ENCODE measurements at regions not wholly inside any gene's neighbourhood (a gene's known extent, or its start where the extent isn't known, plus 50 kb on each side); places are given as distances from the start of the nearest gene placed in this dataset.
A peak's percentile ranks its signal among the peaks of the same experiment; 100 is the strongest.
"Not testable (repeated sequence)": the region's sequence is repeated elsewhere in the genome, so short reads cannot be mapped to it uniquely, and the experiment has no call there.

GRCh38 chr1:95903060-95903459 is 669.0 kb downstream of the RWDD3 start:
- DNase-seq (ENCODE audit: low read depth) = no peak

- no peak for DNase-seq (ENCODE audit: low read depth)
Observed at GRCh38 chr1:95905818-95906395, 671.9 kb downstream of the RWDD3 start.

- DNase-seq (ENCODE audit: low read depth) = not testable (repeated sequence)
Observed at GRCh38 chr1:95911739-95912138, 677.7 kb downstream of the RWDD3 start.

- DNase-seq (ENCODE audit: low read depth) = peak; percentile 10
Observed at GRCh38 chr1:95916616-95917015, 682.6 kb downstream of the RWDD3 start.

GRCh38 chr1:95924684-95925083 is 690.7 kb downstream of the RWDD3 start:
- no peak for DNase-seq (ENCODE audit: low read depth)

GRCh38 chr1:95926331-95926730 is 692.3 kb downstream of the RWDD3 start:
- DNase-seq (ENCODE audit: low read depth) = no peak

- no peak for DNase-seq (ENCODE audit: low read depth)
Observed at GRCh38 chr1:95927061-95927460, 693.1 kb downstream of the RWDD3 start.

GRCh38 chr1:95935719-95936118 is 701.7 kb downstream of the RWDD3 start:
- no peak for DNase-seq (ENCODE audit: low read depth)

- no peak for DNase-seq (ENCODE audit: low read depth)
Observed at GRCh38 chr1:95941121-95941798, 707.2 kb downstream of the RWDD3 start.

- no peak for DNase-seq (ENCODE audit: low read depth)
Observed at GRCh38 chr1:95948023-95948422, 714.0 kb downstream of the RWDD3 start.

- DNase-seq (ENCODE audit: low read depth) = no peak
Observed at GRCh38 chr1:95951371-95952102, 717.5 kb downstream of the RWDD3 start.

- DNase-seq (ENCODE audit: low read depth) = peak; percentile 29
Observed at GRCh38 chr1:95953015-95953414, 719.0 kb downstream of the RWDD3 start.

- no peak for DNase-seq (ENCODE audit: low read depth)
Observed at GRCh38 chr1:95954585-95954984, 720.6 kb downstream of the RWDD3 start.

GRCh38 chr1:95956215-95956614 is 722.2 kb downstream of the RWDD3 start:
- DNase-seq (ENCODE audit: low read depth) = no peak

GRCh38 chr1:95957748-95958147 is 723.7 kb downstream of the RWDD3 start:
- DNase-seq (ENCODE audit: low read depth) = no peak

GRCh38 chr1:95966866-95967265 is 732.9 kb downstream of the RWDD3 start:
- no peak for DNase-seq (ENCODE audit: low read depth)

- peak; percentile 22 for DNase-seq (ENCODE audit: low read depth)
Observed at GRCh38 chr1:95974586-95974985, 740.6 kb downstream of the RWDD3 start.

GRCh38 chr1:95982711-95983110 is 738.9 kb upstream of the PTBP2 start:
- DNase-seq (ENCODE audit: low read depth) = no peak

- DNase-seq (ENCODE audit: low read depth) = no peak
Observed at GRCh38 chr1:95983831-95984230, 737.8 kb upstream of the PTBP2 start.

GRCh38 chr1:95984798-95985374 is 736.7 kb upstream of the PTBP2 start:
- no peak for DNase-seq (ENCODE audit: low read depth)

GRCh38 chr1:95990033-95990432 is 731.6 kb upstream of the PTBP2 start:
- DNase-seq (ENCODE audit: low read depth) = no peak

- DNase-seq (ENCODE audit: low read depth) = no peak
Observed at GRCh38 chr1:95991787-95992520, 729.6 kb upstream of the PTBP2 start.

All from RPMI7951 (cell line).